GM23338 (cell line): ENCODE measurements at regions not wholly inside any gene's neighbourhood (a gene's known extent, or its start where the extent isn't known, plus 50 kb on each side); places are given as distances from the start of the nearest gene placed in this dataset.

ENCODE experiments used
- CREB1 ChIP-seq: fragments of 250-450 bp; sonication (Bioruptor Pico); IDR thresholded peaks from 2 replicates; pipeline ENCODE4 v1.5.0; 2020; ENCODE audit warnings: low read depth, mild to moderate bottlenecking, moderate library complexity
- CTCF ChIP-seq, 2 experiments: fragments of 200-600 bp in 1 of 2; sonication (generic) in 1 of 2; conservative IDR thresholded peaks; 2 replicates each; pipeline versions ENCODE4 v1.5.1 to v1.6.1; 2016 to 2017; ENCODE audit warnings: antibody characterized with exemption in 2 of 2, low read depth in 2 of 2, mild to moderate bottlenecking in 2 of 2, moderate library complexity in 1 of 2
- ETS1 ChIP-seq: IDR thresholded peaks from 2 replicates; pipeline ENCODE4 v1.6.1; 2016; ENCODE audit warnings: antibody characterized with exemption
- EZH2 ChIP-seq: fragments of 200-600 bp; sonication (generic); IDR thresholded peaks from one replicate; pipeline ENCODE4 v1.8.0; 2017; ENCODE audit warnings: antibody characterized with exemption, mild to moderate bottlenecking, low read depth; ENCODE audit not compliant: unreplicated experiment
- EZH2phosphoT487 ChIP-seq: fragments of 200-600 bp; sonication (generic); IDR thresholded peaks from one replicate; pipeline ENCODE4 v1.8.1; 2018; ENCODE audit warnings: antibody characterized with exemption; ENCODE audit not compliant: unreplicated experiment
- JUNB ChIP-seq: IDR thresholded peaks from one replicate; pipeline ENCODE4 v1.6.1; 2016; ENCODE audit warnings: antibody characterized with exemption; ENCODE audit not compliant: unreplicated experiment
- NANOG ChIP-seq: IDR thresholded peaks from 2 replicates; pipeline ENCODE4 v1.6.1; 2016; ENCODE audit warnings: antibody characterized with exemption, borderline replicate concordance
- POLR2AphosphoS5 ChIP-seq: IDR thresholded peaks from 2 replicates; pipeline ENCODE4 v1.6.1; 2016; ENCODE audit warnings: antibody characterized with exemption, low read depth
- REST ChIP-seq: IDR thresholded peaks from one replicate; pipeline ENCODE4 v1.6.1; 2018; ENCODE audit warnings: antibody characterized with exemption; ENCODE audit not compliant: unreplicated experiment
- ZNF114 ChIP-seq: fragments of 250-450 bp; sonication (Bioruptor Pico); IDR thresholded peaks from 2 replicates; pipeline ENCODE4 v1.5.0; 2020; ENCODE audit warnings: mild to moderate bottlenecking, moderate library complexity
- ZNF331 ChIP-seq: fragments of 250-450 bp; sonication (Bioruptor Pico); IDR thresholded peaks from 2 replicates; pipeline ENCODE4 v1.5.0; 2020; ENCODE audit warnings: low read depth, mild to moderate bottlenecking, moderate library complexity
- ZNF462 ChIP-seq: fragments of 250-450 bp; sonication (Bioruptor Pico); IDR thresholded peaks from 2 replicates; pipeline ENCODE4 v1.5.0; 2020; ENCODE audit warnings: mild to moderate bottlenecking, moderate library complexity

- TF ChIP-seq ZNF114 (CRISPR knock-in tag) (no peak), CTCF (conservative IDR thresholded peaks at IDR 0.05; ENCODE audit: low read depth in 2 of 2) (no peak), CREB1 (CRISPR knock-in tag) (no peak), POLR2AphosphoS5 (no peak), REST (no peak), ZNF462 (CRISPR knock-in tag) (no peak), EZH2 (no peak), ZNF331 (CRISPR knock-in tag) (no peak), EZH2phosphoT487 (no peak), NANOG (no peak), JUNB (no peak), ETS1 (no peak)
Measured at GRCh38 chr17:33639103-33639880, 346.2 kb upstream of the ASIC2 start.
